PC-9 (cell line): ENCODE measurements at regions not wholly inside any gene's neighbourhood (a gene's known extent, or its start where the extent isn't known, plus 50 kb on each side); places are given as distances from the start of the nearest gene placed in this dataset.

Experiments
- BruUV-seq: library from RNA; stranded (reverse); fragments of 400-500 nt; replicated peaks from 2 replicates; lab custom pipeline; 2021; lab: Mats Ljungman, UMichigan
- CTCF ChIA-PET: fragments of 300-600 bp; sonication (Branson Sonifier 250); formaldehyde crosslinking; loops from one replicate; lab custom pipeline; 2022; ENCODE audit warnings: antibody characterized with exemption; lab: Charles Lee
- POLR2A ChIA-PET: fragments of 300-600 bp; sonication (Branson Sonifier 250); formaldehyde crosslinking; loops from one replicate; lab custom pipeline; 2022; ENCODE audit warnings: antibody characterized with exemption; ENCODE audit not compliant: unreplicated experiment; lab: Charles Lee
- DNase-seq, 2 experiments: peaks; one replicate each; pipeline versions ENCODE4 v3.0.0 to v3.0.0-alpha.2; 2015 to 2022; ENCODE audit warnings: mixed read lengths in 1 of 2
- H2AFZ ChIP-seq: fragments of 200-600 bp; sonication (generic); 2 replicates; pipeline ENCODE4 v1.8.1; 2017; ENCODE audit warnings: antibody characterized with exemption
- H3F3A ChIP-seq: fragments of 200-600 bp; sonication (generic); 2 replicates; pipeline ENCODE4 v1.8.1; 2017; ENCODE audit warnings: antibody characterized with exemption, mild to moderate bottlenecking, low read depth; ENCODE audit not compliant: insufficient read depth
- H3K27ac ChIP-seq: fragments of 200-600 bp; sonication (generic); 2 replicates; pipeline ENCODE4 v1.6.1; 2016; ENCODE audit warnings: mixed run types
- H3K27me3 ChIP-seq: fragments of 200-600 bp; sonication (generic); 2 replicates; pipeline ENCODE4 v1.6.1; 2016; ENCODE audit warnings: low read depth, mixed run types; ENCODE audit not compliant: insufficient read depth
- H3K36me3 ChIP-seq: fragments of 200-600 bp; sonication (generic); 2 replicates; pipeline ENCODE4 v1.6.1; 2016; ENCODE audit warnings: low read depth, mixed run types
- H3K4me1 ChIP-seq: fragments of 200-600 bp; sonication (generic); replicated peaks from 2 replicates; pipeline ENCODE4 v1.6.1; 2016; ENCODE audit warnings: mixed run types; ENCODE audit not compliant: insufficient read depth
- H3K4me2 ChIP-seq: fragments of 200-600 bp; sonication (generic); 2 replicates; pipeline ENCODE4 v1.6.1; 2017; ENCODE audit warnings: mixed run types
- H3K4me3 ChIP-seq: fragments of 200-600 bp; sonication (generic); 2 replicates; pipeline ENCODE4 v1.6.1; 2016; ENCODE audit warnings: mixed run types
- H3K79me2 ChIP-seq: fragments of 200-600 bp; sonication (generic); 2 replicates; pipeline ENCODE4 v1.6.1; 2017; ENCODE audit warnings: low read depth, mixed run types
- H3K9me2 ChIP-seq: fragments of 200-600 bp; sonication (generic); 2 replicates; pipeline ENCODE4 v1.8.1; 2017; ENCODE audit warnings: mild to moderate bottlenecking; ENCODE audit not compliant: insufficient read depth
- H3K9me3 ChIP-seq: fragments of 200-600 bp; sonication (generic); 2 replicates; pipeline ENCODE4 v1.8.1; 2016; ENCODE audit warnings: low read depth; ENCODE audit not compliant: insufficient read depth
- H4K20me1 ChIP-seq: fragments of 200-600 bp; sonication (generic); 2 replicates; pipeline ENCODE4 v1.8.1; 2017; ENCODE audit not compliant: insufficient read depth
- EZH2 ChIP-seq: fragments of 200-600 bp; sonication (generic); IDR thresholded peaks from 2 replicates; pipeline ENCODE4 v1.8.0; 2017; ENCODE audit warnings: antibody characterized with exemption, low read depth
- intact Hi-C: fragments of 100-400 bp; cut with micrococcal nuclease; formaldehyde crosslinking; loops from one replicate; pipeline ENCODE4 v1.10.0; 2022; ENCODE audit not compliant: unreplicated experiment
- TF ChIP-seq, protein P1 (sequence below): fragments of 200-600 bp; sonication (generic); conservative IDR thresholded peaks from 2 replicates; pipeline ENCODE4 v1.6.1; 2017; ENCODE audit warnings: mixed run types, antibody characterized with exemption, mild to moderate bottlenecking, moderate library complexity

DNA sequence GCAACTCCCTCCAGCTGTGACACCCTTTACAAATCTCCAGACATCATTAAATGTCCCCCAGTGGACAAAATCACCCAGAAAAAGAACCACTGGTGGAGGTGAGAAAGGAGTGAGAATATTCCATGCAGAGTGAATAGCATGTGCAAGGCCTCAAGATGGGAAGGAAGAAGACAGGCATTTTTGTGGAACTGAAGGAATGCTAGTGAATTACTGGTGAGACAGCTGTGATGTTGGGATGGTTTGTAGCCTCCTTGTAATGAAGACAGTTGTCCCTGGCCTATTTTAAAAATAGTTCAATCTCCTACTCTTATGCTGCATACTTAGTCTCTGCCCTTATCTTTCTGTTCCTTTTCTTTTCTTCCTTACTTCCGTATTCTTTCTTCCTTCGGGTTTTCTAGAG, 124.9 kb upstream of the RPS23 start:
- intact Hi-C loops = no loop called here
- no peaks in the 10 kb centered on the region for H3K79me2 ChIP-seq
- ChIA-PET POLR2A (no interaction called here), CTCF (no interaction called here)
- H3K9me3 ChIP-seq = peaks cover 11% of the 10 kb centered on the region; the same call in 1 of the 2 replicates
- H3K27ac ChIP-seq = no peak overlapping the region
- peaks cover 32% of the 10 kb centered on the region for H3K4me1 ChIP-seq
- no peaks in the 10 kb centered on the region for H4K20me1 ChIP-seq
- no peak overlapping the region for H3K4me2 ChIP-seq
- H2AFZ ChIP-seq = no peak overlapping the region
- no peak overlapping the region for H3K4me3 ChIP-seq
- no TSS peak for BruUV-seq
- no peaks in the 10 kb centered on the region for H3K9me2 ChIP-seq
- no peak for DNase-seq
- TF ChIP-seq, protein P1, sequence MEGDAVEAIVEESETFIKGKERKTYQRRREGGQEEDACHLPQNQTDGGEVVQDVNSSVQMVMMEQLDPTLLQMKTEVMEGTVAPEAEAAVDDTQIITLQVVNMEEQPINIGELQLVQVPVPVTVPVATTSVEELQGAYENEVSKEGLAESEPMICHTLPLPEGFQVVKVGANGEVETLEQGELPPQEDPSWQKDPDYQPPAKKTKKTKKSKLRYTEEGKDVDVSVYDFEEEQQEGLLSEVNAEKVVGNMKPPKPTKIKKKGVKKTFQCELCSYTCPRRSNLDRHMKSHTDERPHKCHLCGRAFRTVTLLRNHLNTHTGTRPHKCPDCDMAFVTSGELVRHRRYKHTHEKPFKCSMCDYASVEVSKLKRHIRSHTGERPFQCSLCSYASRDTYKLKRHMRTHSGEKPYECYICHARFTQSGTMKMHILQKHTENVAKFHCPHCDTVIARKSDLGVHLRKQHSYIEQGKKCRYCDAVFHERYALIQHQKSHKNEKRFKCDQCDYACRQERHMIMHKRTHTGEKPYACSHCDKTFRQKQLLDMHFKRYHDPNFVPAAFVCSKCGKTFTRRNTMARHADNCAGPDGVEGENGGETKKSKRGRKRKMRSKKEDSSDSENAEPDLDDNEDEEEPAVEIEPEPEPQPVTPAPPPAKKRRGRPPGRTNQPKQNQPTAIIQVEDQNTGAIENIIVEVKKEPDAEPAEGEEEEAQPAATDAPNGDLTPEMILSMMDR = no peak
- TF ChIP-seq EZH2 = no peak
- no peaks in the 10 kb centered on the region for H3K27me3 ChIP-seq
- H3K36me3 ChIP-seq = no peaks in the 10 kb centered on the region
- H3F3A ChIP-seq = peaks cover 34% of the 10 kb centered on the region

DNA sequence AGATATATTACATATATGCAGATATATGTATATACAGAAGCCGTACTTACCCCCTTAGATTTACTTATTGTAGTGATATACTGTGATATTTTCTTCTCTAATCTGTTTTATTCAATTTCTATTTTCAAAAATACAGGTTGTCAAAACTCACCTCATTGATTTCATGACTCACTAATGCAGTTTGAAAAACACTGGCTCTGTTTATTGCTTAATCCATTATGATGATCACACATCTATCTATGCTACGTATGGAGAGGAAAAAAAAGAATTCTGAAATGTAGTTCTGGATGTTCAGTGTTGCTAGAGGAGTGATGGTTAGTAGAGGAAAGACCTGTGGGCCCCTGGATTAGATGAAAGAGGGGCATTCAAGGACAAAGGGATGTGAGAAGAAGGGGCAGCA, 121.0 kb upstream of the RPS23 start:
- intact Hi-C loops = no loop called here
- no peak overlapping the region for H3K4me2 ChIP-seq
- H3K4me3 ChIP-seq = no peak overlapping the region
- H3K27me3 ChIP-seq = no peaks in the 10 kb centered on the region
- peaks cover 4% of the 10 kb centered on the region; the same call in 1 of the 2 replicates for H3F3A ChIP-seq
- H3K36me3 ChIP-seq = no peaks in the 10 kb centered on the region
- no TSS peak for BruUV-seq
- H3K4me1 ChIP-seq = peaks cover 14% of the 10 kb centered on the region
- no peak overlapping the region for H2AFZ ChIP-seq
- DNase-seq = no peak
- H3K9me3 ChIP-seq = peaks cover 6% of the 10 kb centered on the region; the same call in 1 of the 2 replicates
- no peaks in the 10 kb centered on the region for H4K20me1 ChIP-seq
- no peak overlapping the region for H3K27ac ChIP-seq
- no peaks in the 10 kb centered on the region for H3K79me2 ChIP-seq
- POLR2A ChIA-PET = no interaction called here
- no peaks in the 10 kb centered on the region for H3K9me2 ChIP-seq
- no peak for TF ChIP-seq EZH2
- TF ChIP-seq, protein P1 = no peak
- CTCF ChIA-PET = no interaction called here

DNA sequence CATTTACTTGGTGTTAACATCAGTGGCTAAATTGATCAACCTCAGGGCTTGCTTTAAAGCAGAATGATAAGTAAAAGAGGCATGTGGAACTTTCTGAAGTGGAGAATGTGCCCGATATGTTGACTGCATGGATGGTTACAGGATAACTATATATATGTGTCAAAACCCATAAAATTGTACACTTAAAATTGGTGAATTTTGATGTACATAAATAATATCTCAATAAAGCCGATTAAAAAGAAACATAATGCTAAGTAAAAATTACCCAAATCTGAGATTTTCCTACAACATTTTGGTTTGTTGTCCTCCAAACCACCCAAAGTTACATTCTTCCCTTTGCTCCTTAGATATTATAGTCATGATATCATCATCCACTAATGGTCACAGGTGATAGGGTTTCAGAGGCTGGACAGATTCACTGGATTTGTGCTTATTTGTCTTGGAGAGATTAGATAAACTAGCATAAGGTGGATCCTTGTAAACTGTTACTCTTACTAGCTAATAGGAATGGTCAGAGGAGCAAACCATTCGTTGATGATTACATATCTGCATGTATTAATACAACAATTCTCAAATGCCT, 119.7 kb upstream of the RPS23 start:
- no peaks in the 10 kb centered on the region for H3K27me3 ChIP-seq
- peaks cover 14% of the 10 kb centered on the region for H3K4me1 ChIP-seq
- no peaks in the 10 kb centered on the region for H3K9me2 ChIP-seq
- ChIA-PET POLR2A (no interaction called here), CTCF (no interaction called here)
- no peaks in the 10 kb centered on the region for H3K79me2 ChIP-seq
- H2AFZ ChIP-seq = no peak overlapping the region
- H3K4me2 ChIP-seq = no peak overlapping the region
- no peak for TF ChIP-seq EZH2
- TF ChIP-seq, protein P1 = no peak
- no peak overlapping the region for H3K27ac ChIP-seq
- no TSS peak for BruUV-seq
- H3F3A ChIP-seq = peaks cover 4% of the 10 kb centered on the region; the same call in 1 of the 2 replicates
- H3K4me3 ChIP-seq = no peak overlapping the region
- no peaks in the 10 kb centered on the region for H3K36me3 ChIP-seq
- no peaks in the 10 kb centered on the region for H3K9me3 ChIP-seq
- H4K20me1 ChIP-seq = no peaks in the 10 kb centered on the region
- intact Hi-C loops = no loop called here
- no peak for DNase-seq
